Lung microvascular endothelial cell (primary cell): ENCODE measurements at regions not wholly inside any gene's neighbourhood (a gene's known extent, or its start where the extent isn't known, plus 50 kb on each side); places are given as distances from the start of the nearest gene placed in this dataset.

Experiments
- DNase-seq, 2 donors: peaks; one replicate each; pipeline versions ENCODE4 v3.0.0 to v3.0.0-alpha.2; 2010; ENCODE audit warnings: low read depth in 2 of 2

- DNase-seq = peak in 1 of 2 donors; percentile 31
Observed at GRCh38 chr2:42878581-42878980, 86.2 kb upstream of the HAAO start.

- no peak for DNase-seq
Observed at GRCh38 chr2:42877936-42878335, 85.6 kb upstream of the HAAO start.

- DNase-seq = no peak
Observed at GRCh38 chr2:42877511-42877910, 85.1 kb upstream of the HAAO start.

- no peak for DNase-seq
Observed at GRCh38 chr2:42876326-42876751, 84.0 kb upstream of the HAAO start.

- DNase-seq = no peak
Observed at GRCh38 chr2:42875880-42876279, 83.5 kb upstream of the HAAO start.

- peak in 1 of 2 donors; percentile 39 for DNase-seq
Observed at GRCh38 chr2:42874949-42875801, 82.8 kb upstream of the HAAO start.

GRCh38 chr2:42872721-42873120 lies 80.3 kb upstream of the HAAO start:
- DNase-seq = peak; percentile 33 to 37

- no peak for DNase-seq
Observed at GRCh38 chr2:42871372-42871771, 79.0 kb upstream of the HAAO start.

- DNase-seq = no peak
Observed at GRCh38 chr2:42868874-42869273, 76.5 kb upstream of the HAAO start.

GRCh38 chr2:42868096-42868495 lies 75.7 kb upstream of the HAAO start:
- no peak for DNase-seq

GRCh38 chr2:42867093-42868065 lies 75.0 kb upstream of the HAAO start:
- no peak for DNase-seq

GRCh38 chr2:42865884-42866881 lies 73.8 kb upstream of the HAAO start:
- DNase-seq = peak in 1 of 2 donors; percentile 43

- DNase-seq = no peak
Observed at GRCh38 chr2:42864641-42865280, 72.4 kb upstream of the HAAO start.

GRCh38 chr2:42864222-42864621 lies 71.8 kb upstream of the HAAO start:
- DNase-seq = no peak

- no peak for DNase-seq
Observed at GRCh38 chr2:42863751-42864150, 71.4 kb upstream of the HAAO start.

- DNase-seq = no peak
Observed at GRCh38 chr2:42863320-42863719, 70.9 kb upstream of the HAAO start.

GRCh38 chr2:42862669-42863185 lies 70.3 kb upstream of the HAAO start:
- no peak for DNase-seq

GRCh38 chr2:42861321-42861720 lies 68.9 kb upstream of the HAAO start:
- DNase-seq = no peak

- no peak for DNase-seq
Observed at GRCh38 chr2:42860319-42861094, 68.1 kb upstream of the HAAO start.
